SW 1271 (cell line): ENCODE measurements at regions not wholly inside any gene's neighbourhood (a gene's known extent, or its start where the extent isn't known, plus 50 kb on each side); places are given as distances from the start of the nearest gene placed in this dataset.

Experiments used
- DNase-seq, 2 experiments: peaks; one replicate each; lab custom pipeline; 2025; lab: John Stamatoyannopoulos, UW

- no peak for DNase-seq
Observed at GRCh38 chr13:39159846-39160370, 121.7 kb downstream of the NHLRC3 start.

GRCh38 chr13:39167018-39167417, 128.8 kb downstream of the NHLRC3 start:
- no peak for DNase-seq

GRCh38 chr13:39170711-39171110, 132.5 kb downstream of the NHLRC3 start:
- no peak for DNase-seq

- no peak for DNase-seq
Observed at GRCh38 chr13:39185326-39185725, 147.1 kb downstream of the NHLRC3 start.

GRCh38 chr13:39186205-39186875, 148.1 kb downstream of the NHLRC3 start:
- DNase-seq: no peak

- no peak for DNase-seq
Observed at GRCh38 chr13:39189778-39190177, 151.5 kb downstream of the NHLRC3 start.

GRCh38 chr13:39196965-39197646, 158.8 kb downstream of the NHLRC3 start:
- DNase-seq: no peak

GRCh38 chr13:39197647-39198007, 159.4 kb downstream of the NHLRC3 start:
- no peak for DNase-seq

GRCh38 chr13:39200249-39200910, 162.1 kb downstream of the NHLRC3 start:
- no peak for DNase-seq

GRCh38 chr13:39201180-39201579, 162.9 kb downstream of the NHLRC3 start:
- no peak for DNase-seq

GRCh38 chr13:39202746-39203145, 164.5 kb downstream of the NHLRC3 start:
- no peak for DNase-seq

- no peak for DNase-seq
Observed at GRCh38 chr13:39208636-39209035, 170.4 kb downstream of the NHLRC3 start.

- no peak for DNase-seq
Observed at GRCh38 chr13:39209731-39210531, 171.7 kb downstream of the NHLRC3 start.

- no peak for DNase-seq
Observed at GRCh38 chr13:39210961-39211534, 172.8 kb downstream of the NHLRC3 start.

- no peak for DNase-seq
Observed at GRCh38 chr13:39215971-39216370, 177.7 kb downstream of the NHLRC3 start.

GRCh38 chr13:39217471-39217870, 179.2 kb downstream of the NHLRC3 start:
- no peak for DNase-seq

GRCh38 chr13:39224671-39225240, 186.5 kb downstream of the NHLRC3 start:
- DNase-seq: no peak

- no peak for DNase-seq
Observed at GRCh38 chr13:39225860-39226259, 187.6 kb downstream of the NHLRC3 start.

- no peak for DNase-seq
Observed at GRCh38 chr13:39226359-39226758, 188.1 kb downstream of the NHLRC3 start.

- DNase-seq: no peak
Observed at GRCh38 chr13:39232401-39232980, 194.2 kb downstream of the NHLRC3 start.

- no peak for DNase-seq
Observed at GRCh38 chr13:39232999-39233398, 194.7 kb downstream of the NHLRC3 start.
